ENCODE measurements at regions not wholly inside any gene's neighbourhood (a gene's known extent, or its start where the extent isn't known, plus 50 kb on each side); places are given as distances from the start of the nearest gene placed in this dataset.

DNA sequence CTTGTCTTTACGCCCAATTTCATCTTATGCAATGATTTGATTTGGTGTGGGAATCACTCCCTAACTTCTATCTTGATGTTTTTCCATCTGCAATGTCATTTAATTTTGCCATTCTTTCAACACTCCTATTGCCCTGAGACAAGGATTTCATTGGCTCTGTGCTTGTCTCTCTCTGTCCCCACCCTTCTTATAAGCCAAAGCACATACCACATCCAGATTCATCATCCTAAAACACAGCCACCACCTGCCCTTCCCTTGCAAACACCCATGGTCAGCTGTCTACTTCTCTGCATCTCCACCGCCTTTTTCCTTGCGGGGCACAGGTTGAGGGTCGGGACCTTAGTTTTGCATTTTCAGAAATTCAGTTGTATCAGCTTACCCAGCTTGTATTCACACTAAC, 225.8 kb upstream of the SOX21 start:
- peaks cover 10% of the 10 kb centered on the region for H3K27me3 ChIP-seq
- TF ChIP-seq, protein P1, sequence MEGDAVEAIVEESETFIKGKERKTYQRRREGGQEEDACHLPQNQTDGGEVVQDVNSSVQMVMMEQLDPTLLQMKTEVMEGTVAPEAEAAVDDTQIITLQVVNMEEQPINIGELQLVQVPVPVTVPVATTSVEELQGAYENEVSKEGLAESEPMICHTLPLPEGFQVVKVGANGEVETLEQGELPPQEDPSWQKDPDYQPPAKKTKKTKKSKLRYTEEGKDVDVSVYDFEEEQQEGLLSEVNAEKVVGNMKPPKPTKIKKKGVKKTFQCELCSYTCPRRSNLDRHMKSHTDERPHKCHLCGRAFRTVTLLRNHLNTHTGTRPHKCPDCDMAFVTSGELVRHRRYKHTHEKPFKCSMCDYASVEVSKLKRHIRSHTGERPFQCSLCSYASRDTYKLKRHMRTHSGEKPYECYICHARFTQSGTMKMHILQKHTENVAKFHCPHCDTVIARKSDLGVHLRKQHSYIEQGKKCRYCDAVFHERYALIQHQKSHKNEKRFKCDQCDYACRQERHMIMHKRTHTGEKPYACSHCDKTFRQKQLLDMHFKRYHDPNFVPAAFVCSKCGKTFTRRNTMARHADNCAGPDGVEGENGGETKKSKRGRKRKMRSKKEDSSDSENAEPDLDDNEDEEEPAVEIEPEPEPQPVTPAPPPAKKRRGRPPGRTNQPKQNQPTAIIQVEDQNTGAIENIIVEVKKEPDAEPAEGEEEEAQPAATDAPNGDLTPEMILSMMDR (IDR thresholded peaks at IDR 0.05; ENCODE audit: low read depth, low read length) = no peak

GRCh38 chr13:94936633-94937032, 224.3 kb upstream of the SOX21 start:
- Histone ChIP-seq H3K4me3 (ENCODE audit: low read depth, low read length) (no peak overlapping the region), H3K4me1 (no peaks in the 10 kb centered on the region), H3K9me3 (no peaks in the 10 kb centered on the region; the same call in 1 of the 2 replicates), H3K27me3 (peaks cover 10% of the 10 kb centered on the region), H3K36me3 (no peaks in the 10 kb centered on the region)
- TF ChIP-seq, protein P1 (IDR thresholded peaks at IDR 0.05; ENCODE audit: low read depth, low read length) = no peak
- no peak for DNase-seq

More for the DNA sequence above, 225.8 kb upstream of the SOX21 start:
- no peaks in the 10 kb centered on the region for H3K36me3 ChIP-seq
- H3K4me1 ChIP-seq = no peaks in the 10 kb centered on the region
- no peak for DNase-seq
- no peaks in the 10 kb centered on the region; the same call in 1 of the 2 replicates for H3K9me3 ChIP-seq
- H3K4me3 ChIP-seq (ENCODE audit: low read depth, low read length) = no peak overlapping the region

DNA sequence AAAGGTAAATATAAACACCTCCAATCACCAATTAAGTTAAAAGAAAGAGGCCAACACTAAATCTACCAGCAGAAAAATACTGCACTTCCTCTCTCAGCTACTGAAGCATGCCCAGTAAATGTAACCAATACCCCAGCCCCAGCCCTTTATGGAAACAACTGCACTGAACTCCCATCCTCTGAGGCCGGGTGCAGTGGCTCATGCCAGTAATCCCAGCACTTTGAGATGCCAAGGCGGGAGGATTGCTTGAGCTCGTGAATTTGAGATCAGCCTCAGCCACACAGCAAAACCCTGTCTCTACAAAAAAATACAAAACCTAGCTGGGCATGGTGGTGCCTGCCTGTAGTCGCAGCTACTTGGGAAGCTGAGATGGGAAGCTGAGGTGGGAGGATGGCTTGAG, 221.6 kb upstream of the SOX21 start:
- TF ChIP-seq, protein P1 (IDR thresholded peaks at IDR 0.05; ENCODE audit: low read depth, low read length) = no peak
- H3K4me1 ChIP-seq = no peaks in the 10 kb centered on the region

DNA sequence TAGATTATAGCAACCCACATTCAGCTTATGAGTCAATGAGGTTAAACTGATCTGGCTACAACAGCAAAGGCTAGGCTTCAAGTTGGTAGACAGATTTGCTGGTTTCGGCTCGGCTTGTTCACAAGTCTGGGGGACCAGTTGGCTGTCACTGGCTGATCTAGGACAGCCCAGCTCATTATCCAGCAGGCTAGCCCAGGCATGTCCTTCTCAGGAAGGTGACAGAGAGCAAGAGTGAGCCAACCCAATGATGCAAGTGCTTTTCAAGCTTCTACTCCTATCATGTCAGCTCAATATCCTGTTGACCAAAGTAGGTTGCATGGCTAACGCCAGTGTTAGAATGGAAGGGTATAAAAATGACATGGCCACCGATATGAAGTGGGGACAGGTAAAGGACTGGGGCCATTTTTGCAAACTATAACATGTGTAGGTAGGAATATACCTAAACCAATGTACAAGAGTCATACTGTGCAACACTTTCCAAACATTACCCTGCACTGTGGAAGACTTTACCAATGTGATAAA, 220.9 kb upstream of the SOX21 start:
- TF ChIP-seq, protein P1 (IDR thresholded peaks at IDR 0.05; ENCODE audit: low read depth, low read length) = no peak
- Histone ChIP-seq H3K9me3 (no peaks in the 10 kb centered on the region; the same call in 1 of the 2 replicates), H3K4me3 (ENCODE audit: low read depth, low read length) (no peak overlapping the region), H3K4me1 (no peaks in the 10 kb centered on the region), H3K27me3 (peaks cover 13% of the 10 kb centered on the region), H3K36me3 (no peaks in the 10 kb centered on the region)
- no peak for DNase-seq

More for the DNA sequence above, 221.6 kb upstream of the SOX21 start:
- H3K9me3 ChIP-seq = no peaks in the 10 kb centered on the region; the same call in 1 of the 2 replicates
- H3K27me3 ChIP-seq = peaks cover 13% of the 10 kb centered on the region
- H3K36me3 ChIP-seq = no peaks in the 10 kb centered on the region
- no peak for DNase-seq
- no peak overlapping the region for H3K4me3 ChIP-seq (ENCODE audit: low read depth, low read length)

DNA sequence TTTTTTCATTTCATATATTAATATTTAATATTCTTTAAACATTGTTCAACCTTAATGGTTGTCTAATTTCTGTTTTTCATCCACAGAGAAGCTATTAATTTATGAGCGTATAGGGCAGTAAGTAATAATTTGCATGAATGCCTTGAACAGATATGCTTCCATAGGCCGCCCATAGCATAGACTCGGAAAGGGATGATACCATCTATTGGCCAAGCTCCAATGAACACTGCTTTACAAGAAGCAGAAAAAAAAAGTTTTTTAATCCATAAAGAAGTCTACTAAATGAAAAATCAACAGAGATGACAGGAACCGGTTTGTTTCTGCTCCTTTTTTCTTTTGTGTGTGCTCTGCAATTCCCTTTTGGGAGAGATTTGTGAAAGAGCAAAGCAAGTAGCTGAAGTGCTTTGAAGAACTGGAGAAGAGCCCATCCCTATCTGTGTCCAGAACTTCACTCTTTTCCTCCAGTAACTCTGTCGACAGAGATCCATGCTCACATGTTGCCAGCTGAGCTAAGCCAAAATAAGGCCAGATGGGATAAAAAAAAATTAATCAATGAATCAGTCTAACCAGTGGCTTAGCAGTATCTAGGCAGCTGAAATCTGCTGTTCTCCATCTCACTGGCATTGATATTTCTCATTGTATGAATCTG, 215.9 kb upstream of the SOX21 start:
- H3K36me3 ChIP-seq = no peaks in the 10 kb centered on the region
- H3K9me3 ChIP-seq = no peaks in the 10 kb centered on the region; the same call in 1 of the 2 replicates
- DNase-seq = no peak
- no peak overlapping the region for H3K4me3 ChIP-seq (ENCODE audit: low read depth, low read length)
- TF ChIP-seq, protein P1 (IDR thresholded peaks at IDR 0.05; ENCODE audit: low read depth, low read length) = no peak
- no peaks in the 10 kb centered on the region for H3K4me1 ChIP-seq
- peaks cover 3% of the 10 kb centered on the region; the same call in 1 of the 2 replicates for H3K27me3 ChIP-seq

GRCh38 chr13:94925263-94925662, 212.9 kb upstream of the SOX21 start:
- Histone ChIP-seq H3K4me3 (ENCODE audit: low read depth, low read length) (no peak overlapping the region), H3K36me3 (no peaks in the 10 kb centered on the region), H3K4me1 (no peaks in the 10 kb centered on the region), H3K9me3 (no peaks in the 10 kb centered on the region), H3K27me3 (peaks cover 3% of the 10 kb centered on the region; the same call in 1 of the 2 replicates)
- TF ChIP-seq, protein P1 (IDR thresholded peaks at IDR 0.05; ENCODE audit: low read depth, low read length) = no peak
- no peak for DNase-seq

Measured in BE2C (cell line).